NCI-H510A (cell line): ENCODE measurements at regions not wholly inside any gene's neighbourhood (a gene's known extent, or its start where the extent isn't known, plus 50 kb on each side); places are given as distances from the start of the nearest gene placed in this dataset.

ENCODE experiments used
- DNase-seq: peaks from one replicate; lab custom pipeline; 2025; lab: John Stamatoyannopoulos, UW

DNA sequence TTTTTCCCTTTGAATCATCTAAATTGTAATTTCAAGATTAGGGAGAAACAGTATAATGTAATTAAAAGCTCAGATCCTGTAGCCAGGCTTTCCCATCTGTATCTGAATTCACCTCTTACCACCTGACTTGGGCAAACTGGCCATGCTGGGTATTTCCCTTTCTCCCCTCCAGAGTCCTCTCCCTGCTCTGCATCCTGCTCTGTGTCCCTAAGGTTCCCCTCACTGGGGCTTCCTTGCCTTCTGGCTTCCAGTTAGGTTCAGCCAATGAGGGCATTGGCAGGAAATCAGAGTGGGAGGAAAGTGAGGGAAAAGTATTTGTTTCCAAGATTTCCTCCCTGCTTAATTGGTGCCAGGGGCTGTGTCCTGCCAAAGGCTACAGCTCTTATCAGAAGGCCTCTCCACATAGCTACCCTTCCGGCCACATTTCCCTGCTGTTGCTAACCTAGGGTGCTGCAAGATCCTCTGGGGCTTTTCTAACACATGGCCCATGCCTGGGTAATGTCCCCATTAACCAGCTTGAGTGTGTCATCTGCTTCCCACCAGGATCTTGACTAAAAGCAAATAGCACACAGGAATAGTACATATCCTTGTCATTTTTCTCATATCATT is 51.0 kb upstream of the MPDZ start:
- DNase-seq = no peak
